Neural cell (in vitro differentiated cells): ENCODE measurements at regions not wholly inside any gene's neighbourhood (a gene's known extent, or its start where the extent isn't known, plus 50 kb on each side); places are given as distances from the start of the nearest gene placed in this dataset.
A peak's percentile ranks its signal among the peaks of the same experiment; 100 is the strongest.

ENCODE experiments used
- H2AFZ ChIP-seq: fragments of 200-600, 300-800 bp; sonication (generic), shearing (Covaris generic); 2 replicates; pipeline ENCODE4 v1.6.0; 2014; ENCODE audit warnings: low read depth, mild to moderate bottlenecking, antibody characterized with exemption, low read length, moderate library complexity
- H3F3A ChIP-seq: fragments of 200-600 bp; shearing (Covaris generic); 2 replicates; pipeline ENCODE4 v1.6.1; 2016; ENCODE audit warnings: mild to moderate bottlenecking, moderate library complexity, mixed read lengths, antibody characterized with exemption, low read length; ENCODE audit not compliant: insufficient read depth, poor library complexity, severe bottlenecking
- H3K27ac ChIP-seq: fragments of 200-600, 300-800 bp; sonication (generic), shearing (Covaris generic); 2 replicates; pipeline ENCODE4 v1.5.1; 2014; ENCODE audit warnings: mild to moderate bottlenecking, low read length, moderate library complexity
- H3K27me3 ChIP-seq: fragments of 300-800, 200-600 bp; sonication (generic), shearing (Covaris generic); 2 replicates; pipeline ENCODE4 v1.6.0; 2014; ENCODE audit warnings: mild to moderate bottlenecking, low read depth, low read length, moderate library complexity; ENCODE audit not compliant: insufficient read depth
- H3K36me3 ChIP-seq: fragments of 300-800, 200-600 bp; sonication (generic), shearing (Covaris generic); 2 replicates; pipeline ENCODE4 v1.5.1; 2014; ENCODE audit warnings: mild to moderate bottlenecking, antibody characterized with exemption, low read length, moderate library complexity; ENCODE audit not compliant: insufficient read depth
- H3K4me2 ChIP-seq: fragments of 300-800, 200-600 bp; sonication (generic), shearing (Covaris generic); 2 replicates; pipeline ENCODE4 v1.6.0; 2014; ENCODE audit warnings: mild to moderate bottlenecking, low read length
- H3K4me3 ChIP-seq: fragments of 300-800, 200-600 bp; sonication (generic), shearing (Covaris generic); 2 replicates; pipeline ENCODE4 v1.5.1; 2014; ENCODE audit warnings: mild to moderate bottlenecking, low read length, moderate library complexity
- H3K79me2 ChIP-seq: fragments of 200-600 bp; shearing (Covaris generic); replicated peaks from 2 replicates; pipeline ENCODE4 v1.6.0; 2014; ENCODE audit warnings: mild to moderate bottlenecking, low read length, moderate library complexity; ENCODE audit not compliant: insufficient read depth
- H3K9ac ChIP-seq: fragments of 300-800, 200-600 bp; sonication (generic), shearing (Covaris generic); 2 replicates; pipeline ENCODE4 v1.6.1; 2016; ENCODE audit warnings: mild to moderate bottlenecking, low read length, mixed read lengths
- H3K9me2 ChIP-seq: fragments of 200-600 bp; shearing (Covaris generic); 2 replicates; pipeline ENCODE4 v1.6.1; 2016; ENCODE audit warnings: mild to moderate bottlenecking, low read length, mixed read lengths; ENCODE audit not compliant: insufficient read depth
- H3K9me3 ChIP-seq: fragments of 200-600, 300-800 bp; sonication (generic), shearing (Covaris generic); 2 replicates; pipeline ENCODE4 v1.6.1; 2016; ENCODE audit warnings: mild to moderate bottlenecking, mixed run types, low read length, moderate library complexity, mixed read lengths
- H4K20me1 ChIP-seq: fragments of 200-600 bp; shearing (Covaris generic); 2 replicates; pipeline ENCODE4 v1.6.1; 2016; ENCODE audit warnings: mild to moderate bottlenecking, mixed run types; ENCODE audit not compliant: insufficient read depth
- CTCF ChIP-seq: fragments of 450-650 bp; IDR thresholded peaks from 2 replicates; pipeline ENCODE4 v1.5.1; 2014; ENCODE audit warnings: antibody characterized with exemption, mild to moderate bottlenecking, moderate library complexity; ENCODE audit not compliant: poor library complexity, severe bottlenecking
- EP300 ChIP-seq: fragments of 450-650 bp; conservative IDR thresholded peaks from 2 replicates; pipeline ENCODE4 v1.6.1; 2014; ENCODE audit warnings: antibody characterized with exemption, mild to moderate bottlenecking, moderate library complexity; ENCODE audit not compliant: poor library complexity, severe bottlenecking
- EZH2 ChIP-seq: fragments of 200-600, 300-800 bp; shearing (Covaris generic), sonication (generic); IDR thresholded peaks from 2 replicates; pipeline ENCODE4 v1.6.1; 2014; ENCODE audit warnings: antibody characterized with exemption, low read length, borderline replicate concordance, mild to moderate bottlenecking; ENCODE audit not compliant: insufficient read depth, poor library complexity, severe bottlenecking
- MXI1 ChIP-seq: fragments of 450-650 bp; conservative IDR thresholded peaks from 2 replicates; pipeline ENCODE4 v1.6.1; 2014; ENCODE audit warnings: antibody characterized with exemption, mild to moderate bottlenecking; ENCODE audit not compliant: poor library complexity, severe bottlenecking
- POLR2AphosphoS5 ChIP-seq: IDR thresholded peaks from 2 replicates; pipeline ENCODE4 v1.6.1; 2012
- RAD21 ChIP-seq: fragments of 450-650 bp; conservative IDR thresholded peaks from 2 replicates; pipeline ENCODE4 v1.6.1; 2014; ENCODE audit warnings: antibody characterized with exemption, mild to moderate bottlenecking, moderate library complexity
- REST ChIP-seq: IDR thresholded peaks from 2 replicates; pipeline ENCODE4 v1.6.1; 2012; ENCODE audit warnings: borderline replicate concordance
- SMC3 ChIP-seq: fragments of 450-650 bp; conservative IDR thresholded peaks from 2 replicates; pipeline ENCODE4 v1.6.1; 2014; ENCODE audit warnings: antibody characterized with exemption, mild to moderate bottlenecking, moderate library complexity; ENCODE audit not compliant: poor library complexity
- TAF1 ChIP-seq: IDR thresholded peaks from 2 replicates; pipeline ENCODE4 v1.6.1; 2012; ENCODE audit warnings: low read depth

GRCh38 chr2:123688231-123688940, 336.7 kb upstream of the CNTNAP5 start:
- Histone ChIP-seq H3K9me3 (no peaks in the 10 kb centered on the region), H4K20me1 (no peaks in the 10 kb centered on the region), H2AFZ (no peak overlapping the region), H3K36me3 (no peaks in the 10 kb centered on the region), H3F3A (no peaks in the 10 kb centered on the region), H3K9ac (no peak overlapping the region), H3K4me3 (no peak overlapping the region), H3K27me3 (no peaks in the 10 kb centered on the region), H3K4me2 (no peak overlapping the region), H3K79me2 (no peaks in the 10 kb centered on the region), H3K9me2 (no peaks in the 10 kb centered on the region), H3K27ac (no peak overlapping the region)
- TF ChIP-seq SMC3 (peak; percentile 24), TAF1 (no peak)

- Histone ChIP-seq H3K27me3 (no peaks in the 10 kb centered on the region), H3F3A (no peaks in the 10 kb centered on the region), H4K20me1 (no peaks in the 10 kb centered on the region), H3K27ac (no peak overlapping the region), H3K4me2 (no peak overlapping the region), H3K36me3 (no peaks in the 10 kb centered on the region), H3K4me3 (no peak overlapping the region), H3K9ac (no peak overlapping the region), H3K79me2 (no peaks in the 10 kb centered on the region), H3K9me2 (no peaks in the 10 kb centered on the region), H2AFZ (no peak overlapping the region), H3K9me3 (no peaks in the 10 kb centered on the region)
- TF ChIP-seq REST (no peak), SMC3 (no peak), RAD21 (no peak), EP300 (no peak), POLR2AphosphoS5 (no peak), EZH2 (no peak), MXI1 (no peak), TAF1 (no peak), CTCF (no peak)
These were observed 333.0 kb upstream of the CNTNAP5 start for GRCh38 chr2:123692121-123692520.
